WERI-Rb-1 (cell line): ENCODE measurements at regions not wholly inside any gene's neighbourhood (a gene's known extent, or its start where the extent isn't known, plus 50 kb on each side); places are given as distances from the start of the nearest gene placed in this dataset.

Experiments
- DNase-seq: peaks from one replicate; pipeline ENCODE4 v3.0.0-alpha.2; 2020
- H3K27ac ChIP-seq: fragments of 250-450 bp; sonication (Bioruptor Pico); 2 replicates; pipeline ENCODE4 v1.5.1; 2020; ENCODE audit warnings: mild to moderate bottlenecking, moderate library complexity
- H3K27me3 ChIP-seq: fragments of 250-450 bp; sonication (Bioruptor Pico); 2 replicates; pipeline ENCODE4 v1.5.1; 2021; ENCODE audit warnings: mild to moderate bottlenecking, low read depth, moderate library complexity; ENCODE audit not compliant: insufficient read depth, severe bottlenecking
- H3K36me3 ChIP-seq: fragments of 250-450 bp; sonication (Bioruptor Pico); 2 replicates; pipeline ENCODE4 v1.5.1; 2020; ENCODE audit warnings: mild to moderate bottlenecking, moderate library complexity
- H3K4me3 ChIP-seq: 2 replicates; pipeline ENCODE4 v1.5.1; 2011; ENCODE audit warnings: low read depth, mild to moderate bottlenecking, control low read depth, low read length
- H3K9me3 ChIP-seq: fragments of 250-450 bp; sonication (Bioruptor Pico); 2 replicates; pipeline ENCODE4 v1.5.1; 2021; ENCODE audit warnings: mild to moderate bottlenecking, moderate library complexity; ENCODE audit not compliant: severe bottlenecking
- TF ChIP-seq, protein P1 (sequence below): IDR thresholded peaks from 2 replicates; pipeline ENCODE4 v1.5.1; 2011; ENCODE audit warnings: low read depth, mild to moderate bottlenecking, control low read depth, inconsistent platforms, low read length

DNA sequence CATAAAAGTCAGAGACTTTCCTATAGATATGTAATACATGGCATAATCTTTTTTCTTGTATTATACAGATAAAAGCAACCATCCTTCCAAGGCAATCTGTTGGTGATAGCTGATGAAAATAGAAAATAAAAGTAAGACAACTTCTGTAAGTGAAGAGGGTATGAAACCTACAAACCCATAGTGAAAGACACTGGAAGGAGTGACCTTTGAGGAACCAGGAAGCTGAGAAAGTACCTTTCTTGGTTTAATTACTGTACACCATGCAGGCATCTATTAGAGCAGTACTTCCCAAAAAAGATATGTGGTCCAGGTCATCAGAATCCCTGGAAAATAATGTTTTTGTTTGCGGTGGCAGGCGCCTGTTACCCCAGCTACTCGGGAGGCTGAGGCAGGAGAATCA lies 906.6 kb upstream of the KLHL29 start:
- H3K27me3 ChIP-seq = no peaks in the 10 kb centered on the region
- H3K4me3 ChIP-seq = no peak overlapping the region
- TF ChIP-seq, protein P1, sequence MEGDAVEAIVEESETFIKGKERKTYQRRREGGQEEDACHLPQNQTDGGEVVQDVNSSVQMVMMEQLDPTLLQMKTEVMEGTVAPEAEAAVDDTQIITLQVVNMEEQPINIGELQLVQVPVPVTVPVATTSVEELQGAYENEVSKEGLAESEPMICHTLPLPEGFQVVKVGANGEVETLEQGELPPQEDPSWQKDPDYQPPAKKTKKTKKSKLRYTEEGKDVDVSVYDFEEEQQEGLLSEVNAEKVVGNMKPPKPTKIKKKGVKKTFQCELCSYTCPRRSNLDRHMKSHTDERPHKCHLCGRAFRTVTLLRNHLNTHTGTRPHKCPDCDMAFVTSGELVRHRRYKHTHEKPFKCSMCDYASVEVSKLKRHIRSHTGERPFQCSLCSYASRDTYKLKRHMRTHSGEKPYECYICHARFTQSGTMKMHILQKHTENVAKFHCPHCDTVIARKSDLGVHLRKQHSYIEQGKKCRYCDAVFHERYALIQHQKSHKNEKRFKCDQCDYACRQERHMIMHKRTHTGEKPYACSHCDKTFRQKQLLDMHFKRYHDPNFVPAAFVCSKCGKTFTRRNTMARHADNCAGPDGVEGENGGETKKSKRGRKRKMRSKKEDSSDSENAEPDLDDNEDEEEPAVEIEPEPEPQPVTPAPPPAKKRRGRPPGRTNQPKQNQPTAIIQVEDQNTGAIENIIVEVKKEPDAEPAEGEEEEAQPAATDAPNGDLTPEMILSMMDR = no peak
- H3K9me3 ChIP-seq = no peaks in the 10 kb centered on the region
- H3K27ac ChIP-seq = no peak overlapping the region
- DNase-seq = no peak
- H3K36me3 ChIP-seq = no peaks in the 10 kb centered on the region

DNA sequence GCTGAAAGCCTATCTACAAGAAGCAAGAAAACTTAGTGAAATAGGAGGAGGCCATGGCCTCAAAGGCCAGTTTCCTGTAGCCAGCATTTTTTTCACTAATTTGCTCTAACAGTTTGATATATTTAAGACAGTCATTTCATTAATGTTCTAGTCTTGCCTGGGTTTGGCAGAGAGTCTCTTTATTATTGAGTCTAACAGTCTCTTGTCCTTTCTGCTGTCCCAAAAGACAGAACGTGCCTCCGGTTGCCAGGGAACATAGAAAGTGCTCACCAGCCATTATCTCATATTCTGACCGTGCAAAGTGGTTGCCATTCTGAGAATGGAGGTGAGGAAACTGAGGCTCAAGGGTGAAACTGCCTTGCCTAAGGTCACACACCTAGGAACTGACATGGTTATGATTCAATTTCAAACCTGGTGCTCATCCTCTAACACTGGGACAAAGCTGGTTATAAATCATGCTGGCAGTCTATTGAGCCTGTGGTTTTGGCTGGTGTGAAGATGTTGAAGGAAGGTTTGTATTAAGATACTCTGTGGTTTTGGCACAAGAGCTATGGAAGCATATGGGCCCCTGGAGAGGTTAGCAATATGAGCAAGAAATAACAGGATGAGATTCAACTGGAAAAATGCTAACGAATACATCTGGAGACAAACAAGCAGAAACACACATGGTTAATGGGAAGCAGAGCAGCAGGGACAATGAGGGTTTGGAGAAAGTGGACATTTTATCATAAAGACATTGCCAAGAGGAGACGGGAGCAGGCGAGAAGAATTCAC lies 903.3 kb upstream of the KLHL29 start:
- no peak for DNase-seq
- TF ChIP-seq, protein P1 = no peak
- H3K36me3 ChIP-seq = no peaks in the 10 kb centered on the region
- no peaks in the 10 kb centered on the region for H3K27me3 ChIP-seq
- no peak overlapping the region for H3K4me3 ChIP-seq
- no peaks in the 10 kb centered on the region for H3K9me3 ChIP-seq
- H3K27ac ChIP-seq = no peak overlapping the region

DNA sequence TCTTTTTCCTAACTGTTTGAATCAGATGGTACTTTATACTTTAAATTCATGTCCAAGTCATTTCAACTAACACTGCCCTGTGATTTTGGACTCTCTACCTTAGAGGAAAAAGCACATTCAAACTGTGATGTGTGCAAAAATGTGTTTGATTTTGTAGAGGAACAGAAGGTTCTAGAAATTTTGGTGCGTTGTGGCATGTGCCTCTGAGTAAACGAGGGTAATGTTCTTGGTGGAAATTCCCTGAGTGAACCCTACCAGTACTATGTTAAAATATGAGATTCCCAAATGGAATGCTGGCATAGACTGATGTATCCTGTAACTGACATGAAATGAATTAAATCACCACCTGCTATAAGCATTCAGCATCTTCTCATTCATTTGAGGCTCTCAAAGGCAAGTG lies 901.9 kb upstream of the KLHL29 start:
- no peak for DNase-seq
- Histone ChIP-seq H3K9me3 (no peaks in the 10 kb centered on the region), H3K27ac (no peak overlapping the region)

DNA sequence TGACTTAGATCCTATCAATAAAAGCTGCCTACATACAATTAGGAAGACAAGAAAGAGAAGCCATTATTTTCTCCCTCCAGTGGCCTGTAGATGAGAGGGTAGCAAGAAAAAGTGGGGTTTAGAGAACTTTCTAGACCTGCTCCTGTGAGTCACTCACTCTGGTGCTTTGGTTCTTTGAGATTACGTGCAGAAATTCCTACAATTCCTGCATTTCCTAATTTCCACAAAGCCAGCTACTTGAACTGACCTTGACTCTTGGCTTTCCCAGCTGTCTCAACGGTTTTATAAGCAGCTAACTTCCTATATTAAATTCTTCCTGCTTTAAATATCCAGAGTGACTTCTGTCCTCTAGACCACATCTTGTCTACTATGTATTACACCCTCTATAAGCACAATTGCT lies 899.5 kb upstream of the KLHL29 start:
- H3K36me3 ChIP-seq = no peaks in the 10 kb centered on the region
- no peaks in the 10 kb centered on the region for H3K9me3 ChIP-seq
- H3K4me3 ChIP-seq = no peak overlapping the region
- no peaks in the 10 kb centered on the region for H3K27me3 ChIP-seq
- TF ChIP-seq, protein P1 = no peak
- no peak for DNase-seq
- no peak overlapping the region for H3K27ac ChIP-seq

More for the DNA sequence above, 901.9 kb upstream of the KLHL29 start:
- Histone ChIP-seq H3K36me3 (no peaks in the 10 kb centered on the region), H3K4me3 (no peak overlapping the region), H3K27me3 (no peaks in the 10 kb centered on the region)
- TF ChIP-seq, protein P1 = no peak

DNA sequence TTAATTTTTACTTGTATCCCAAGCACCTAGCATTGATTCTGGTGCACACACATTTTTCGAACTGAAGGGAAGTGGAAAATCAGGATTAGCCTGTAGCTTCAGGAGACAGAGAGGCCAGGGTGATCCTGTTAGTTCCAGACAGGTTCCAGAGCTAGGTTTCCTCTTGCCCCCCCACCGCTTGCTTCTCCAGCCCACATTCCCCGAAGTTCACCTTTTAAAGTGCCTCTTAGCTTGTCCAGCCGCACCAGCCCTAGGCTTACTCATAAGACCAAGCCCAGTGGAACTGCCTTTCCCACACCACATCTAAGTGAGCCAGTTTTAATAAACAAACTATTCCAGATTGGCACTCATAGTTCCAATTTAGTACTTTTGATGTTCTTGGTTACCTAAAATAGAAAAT lies 898.6 kb upstream of the KLHL29 start:
- Histone ChIP-seq H3K9me3 (no peaks in the 10 kb centered on the region), H3K36me3 (no peaks in the 10 kb centered on the region), H3K27me3 (no peaks in the 10 kb centered on the region), H3K27ac (no peak overlapping the region), H3K4me3 (no peak overlapping the region)
- TF ChIP-seq, protein P1 = no peak
- DNase-seq = no peak

DNA sequence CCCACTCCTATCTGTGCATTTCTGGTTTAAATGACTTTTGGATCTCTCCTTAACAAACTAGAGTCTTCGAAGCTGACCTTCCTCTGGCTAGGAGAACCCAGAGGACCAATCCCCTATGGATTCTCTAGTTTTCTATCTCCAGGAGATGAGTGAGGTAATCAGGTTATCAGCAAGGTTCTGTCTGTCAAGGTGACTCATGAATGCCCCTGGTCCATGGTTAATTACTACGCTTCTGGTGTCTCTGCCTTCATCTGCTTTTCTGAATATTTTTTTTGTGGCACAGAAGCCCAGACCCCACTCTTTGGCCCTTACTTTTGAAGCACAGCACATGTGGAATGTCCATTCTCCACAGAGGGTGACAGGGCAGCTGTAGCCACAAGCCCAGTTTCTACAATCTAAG lies 897.9 kb upstream of the KLHL29 start:
- Histone ChIP-seq H3K27me3 (no peaks in the 10 kb centered on the region), H3K4me3 (no peak overlapping the region), H3K9me3 (no peaks in the 10 kb centered on the region), H3K36me3 (no peaks in the 10 kb centered on the region), H3K27ac (no peak overlapping the region)
- no peak for DNase-seq
- TF ChIP-seq, protein P1 = no peak
